GM21528 (cell line): ENCODE measurements at regions not wholly inside any gene's neighbourhood (a gene's known extent, or its start where the extent isn't known, plus 50 kb on each side); places are given as distances from the start of the nearest gene placed in this dataset.
A peak's percentile ranks its signal among the peaks of the same experiment; 100 is the strongest.

Source experiments
- ATAC-seq: cut with Tn5 transposase; IDR thresholded peaks from one replicate; pipeline ENCODE4 v1.9.1; 2021; ENCODE audit warnings: mild to moderate bottlenecking, moderate library complexity; ENCODE audit not compliant: unreplicated experiment, low FRiP score

- no peak for ATAC-seq
Measured at GRCh38 chr10:94274142-94274787, 88.5 kb downstream of the NOC3L start.

- no peak for ATAC-seq
Measured at GRCh38 chr10:94276140-94276539, 86.6 kb downstream of the NOC3L start.

- no peak for ATAC-seq
Measured at GRCh38 chr10:94277450-94277849, 85.3 kb downstream of the NOC3L start.

- ATAC-seq: peak; percentile 76
Measured at GRCh38 chr10:94279835-94280709, 82.7 kb downstream of the NOC3L start.

- ATAC-seq: no peak
Measured at GRCh38 chr10:94281654-94282053, 81.1 kb downstream of the NOC3L start.

GRCh38 chr10:94282369-94282768 is 80.4 kb downstream of the NOC3L start:
- ATAC-seq: no peak
